ENCODE measurements at regions not wholly inside any gene's neighbourhood (a gene's known extent, or its start where the extent isn't known, plus 50 kb on each side); places are given as distances from the start of the nearest gene placed in this dataset.

DNA sequence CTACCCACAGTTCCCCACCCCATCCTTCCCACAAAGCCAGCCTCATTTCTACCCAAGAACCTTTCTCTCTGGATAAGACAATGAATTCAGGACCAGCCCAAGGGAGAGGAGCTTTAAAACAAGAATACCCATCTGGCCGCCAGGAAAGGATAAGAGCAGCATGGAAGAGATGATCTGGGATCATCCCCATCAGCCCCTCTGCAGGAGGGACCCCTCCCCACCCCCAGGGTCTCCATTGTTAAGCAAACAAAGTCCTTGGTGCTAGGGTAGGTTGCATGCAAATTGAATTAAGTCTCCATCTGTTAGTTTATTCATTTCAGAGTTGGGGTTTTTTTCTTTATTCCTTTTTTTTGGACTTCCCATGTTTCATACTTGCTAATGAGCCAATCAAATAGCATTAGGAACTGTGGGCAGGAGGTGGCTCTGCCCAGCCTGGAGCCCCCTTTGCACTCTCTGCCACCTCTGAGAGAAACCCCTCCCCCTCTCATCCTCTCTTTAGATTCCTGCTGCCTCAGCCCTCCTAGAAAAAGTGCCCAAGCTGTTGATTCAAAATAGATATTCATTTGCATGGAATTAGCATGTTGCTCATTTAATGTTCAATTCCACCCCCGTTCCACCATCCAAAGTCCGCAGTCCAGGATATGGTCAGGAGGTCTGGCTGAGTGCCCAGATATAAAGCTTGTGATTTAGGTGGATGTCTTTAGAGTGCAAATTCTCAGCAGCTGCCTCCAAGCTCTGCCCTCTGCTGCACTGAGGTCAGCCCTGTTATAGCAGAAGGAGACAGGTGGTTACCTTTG lies 138.5 kb upstream of the NCAM1 start (continued):
- TF ChIP-seq, protein P1, sequence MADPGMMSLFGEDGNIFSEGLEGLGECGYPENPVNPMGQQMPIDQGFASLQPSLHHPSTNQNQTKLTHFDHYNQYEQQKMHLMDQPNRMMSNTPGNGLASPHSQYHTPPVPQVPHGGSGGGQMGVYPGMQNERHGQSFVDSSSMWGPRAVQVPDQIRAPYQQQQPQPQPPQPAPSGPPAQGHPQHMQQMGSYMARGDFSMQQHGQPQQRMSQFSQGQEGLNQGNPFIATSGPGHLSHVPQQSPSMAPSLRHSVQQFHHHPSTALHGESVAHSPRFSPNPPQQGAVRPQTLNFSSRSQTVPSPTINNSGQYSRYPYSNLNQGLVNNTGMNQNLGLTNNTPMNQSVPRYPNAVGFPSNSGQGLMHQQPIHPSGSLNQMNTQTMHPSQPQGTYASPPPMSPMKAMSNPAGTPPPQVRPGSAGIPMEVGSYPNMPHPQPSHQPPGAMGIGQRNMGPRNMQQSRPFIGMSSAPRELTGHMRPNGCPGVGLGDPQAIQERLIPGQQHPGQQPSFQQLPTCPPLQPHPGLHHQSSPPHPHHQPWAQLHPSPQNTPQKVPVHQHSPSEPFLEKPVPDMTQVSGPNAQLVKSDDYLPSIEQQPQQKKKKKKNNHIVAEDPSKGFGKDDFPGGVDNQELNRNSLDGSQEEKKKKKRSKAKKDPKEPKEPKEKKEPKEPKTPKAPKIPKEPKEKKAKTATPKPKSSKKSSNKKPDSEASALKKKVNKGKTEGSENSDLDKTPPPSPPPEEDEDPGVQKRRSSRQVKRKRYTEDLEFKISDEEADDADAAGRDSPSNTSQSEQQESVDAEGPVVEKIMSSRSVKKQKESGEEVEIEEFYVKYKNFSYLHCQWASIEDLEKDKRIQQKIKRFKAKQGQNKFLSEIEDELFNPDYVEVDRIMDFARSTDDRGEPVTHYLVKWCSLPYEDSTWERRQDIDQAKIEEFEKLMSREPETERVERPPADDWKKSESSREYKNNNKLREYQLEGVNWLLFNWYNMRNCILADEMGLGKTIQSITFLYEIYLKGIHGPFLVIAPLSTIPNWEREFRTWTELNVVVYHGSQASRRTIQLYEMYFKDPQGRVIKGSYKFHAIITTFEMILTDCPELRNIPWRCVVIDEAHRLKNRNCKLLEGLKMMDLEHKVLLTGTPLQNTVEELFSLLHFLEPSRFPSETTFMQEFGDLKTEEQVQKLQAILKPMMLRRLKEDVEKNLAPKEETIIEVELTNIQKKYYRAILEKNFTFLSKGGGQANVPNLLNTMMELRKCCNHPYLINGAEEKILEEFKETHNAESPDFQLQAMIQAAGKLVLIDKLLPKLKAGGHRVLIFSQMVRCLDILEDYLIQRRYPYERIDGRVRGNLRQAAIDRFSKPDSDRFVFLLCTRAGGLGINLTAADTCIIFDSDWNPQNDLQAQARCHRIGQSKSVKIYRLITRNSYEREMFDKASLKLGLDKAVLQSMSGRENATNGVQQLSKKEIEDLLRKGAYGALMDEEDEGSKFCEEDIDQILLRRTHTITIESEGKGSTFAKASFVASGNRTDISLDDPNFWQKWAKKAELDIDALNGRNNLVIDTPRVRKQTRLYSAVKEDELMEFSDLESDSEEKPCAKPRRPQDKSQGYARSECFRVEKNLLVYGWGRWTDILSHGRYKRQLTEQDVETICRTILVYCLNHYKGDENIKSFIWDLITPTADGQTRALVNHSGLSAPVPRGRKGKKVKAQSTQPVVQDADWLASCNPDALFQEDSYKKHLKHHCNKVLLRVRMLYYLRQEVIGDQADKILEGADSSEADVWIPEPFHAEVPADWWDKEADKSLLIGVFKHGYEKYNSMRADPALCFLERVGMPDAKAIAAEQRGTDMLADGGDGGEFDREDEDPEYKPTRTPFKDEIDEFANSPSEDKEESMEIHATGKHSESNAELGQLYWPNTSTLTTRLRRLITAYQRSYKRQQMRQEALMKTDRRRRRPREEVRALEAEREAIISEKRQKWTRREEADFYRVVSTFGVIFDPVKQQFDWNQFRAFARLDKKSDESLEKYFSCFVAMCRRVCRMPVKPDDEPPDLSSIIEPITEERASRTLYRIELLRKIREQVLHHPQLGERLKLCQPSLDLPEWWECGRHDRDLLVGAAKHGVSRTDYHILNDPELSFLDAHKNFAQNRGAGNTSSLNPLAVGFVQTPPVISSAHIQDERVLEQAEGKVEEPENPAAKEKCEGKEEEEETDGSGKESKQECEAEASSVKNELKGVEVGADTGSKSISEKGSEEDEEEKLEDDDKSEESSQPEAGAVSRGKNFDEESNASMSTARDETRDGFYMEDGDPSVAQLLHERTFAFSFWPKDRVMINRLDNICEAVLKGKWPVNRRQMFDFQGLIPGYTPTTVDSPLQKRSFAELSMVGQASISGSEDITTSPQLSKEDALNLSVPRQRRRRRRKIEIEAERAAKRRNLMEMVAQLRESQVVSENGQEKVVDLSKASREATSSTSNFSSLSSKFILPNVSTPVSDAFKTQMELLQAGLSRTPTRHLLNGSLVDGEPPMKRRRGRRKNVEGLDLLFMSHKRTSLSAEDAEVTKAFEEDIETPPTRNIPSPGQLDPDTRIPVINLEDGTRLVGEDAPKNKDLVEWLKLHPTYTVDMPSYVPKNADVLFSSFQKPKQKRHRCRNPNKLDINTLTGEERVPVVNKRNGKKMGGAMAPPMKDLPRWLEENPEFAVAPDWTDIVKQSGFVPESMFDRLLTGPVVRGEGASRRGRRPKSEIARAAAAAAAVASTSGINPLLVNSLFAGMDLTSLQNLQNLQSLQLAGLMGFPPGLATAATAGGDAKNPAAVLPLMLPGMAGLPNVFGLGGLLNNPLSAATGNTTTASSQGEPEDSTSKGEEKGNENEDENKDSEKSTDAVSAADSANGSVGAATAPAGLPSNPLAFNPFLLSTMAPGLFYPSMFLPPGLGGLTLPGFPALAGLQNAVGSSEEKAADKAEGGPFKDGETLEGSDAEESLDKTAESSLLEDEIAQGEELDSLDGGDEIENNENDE (IDR thresholded peaks at IDR 0.05; ENCODE audit: insufficient replicate concordance, low read length): peak; percentile 80
- TF ChIP-seq NANOG (IDR thresholded peaks at IDR 0.05; ENCODE audit: insufficient read depth, low read depth, low read length, poor library complexity, severe bottlenecking) (peak; percentile 85), SP1 (IDR thresholded peaks at IDR 0.05; ENCODE audit: low read depth, low read length) (peak; percentile 36; the same call in 1 of the 2 replicates), RBBP5 (IDR thresholded peaks at IDR 0.05; ENCODE audit: borderline replicate concordance, low read depth, low read length) (peak; percentile 62; the same call in 1 of the 2 replicates), CTBP2 (IDR thresholded peaks at IDR 0.05; ENCODE audit: borderline replicate concordance, insufficient read depth, insufficient read length, low read length) (peak; percentile 15), CEBPB (IDR thresholded peaks at IDR 0.05; ENCODE audit: low read depth, low read length) (no peak), CBX5 (IDR thresholded peaks at IDR 0.05; ENCODE audit: low read depth, low read length) (no peak), ASH2L (IDR thresholded peaks at IDR 0.05; ENCODE audit: low read length) (peak; percentile 94), TCF12 (IDR thresholded peaks at IDR 0.05; ENCODE audit: low read depth, low read length) (peak; percentile 79; the same call in 1 of the 2 replicates)
- TF ChIP-seq, protein P2, sequence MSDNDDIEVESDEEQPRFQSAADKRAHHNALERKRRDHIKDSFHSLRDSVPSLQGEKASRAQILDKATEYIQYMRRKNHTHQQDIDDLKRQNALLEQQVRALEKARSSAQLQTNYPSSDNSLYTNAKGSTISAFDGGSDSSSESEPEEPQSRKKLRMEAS (IDR thresholded peaks at IDR 0.05): no peak

Data from H1 (cell line).